Rectal smooth muscle tissue (tissue), 1 donor: ENCODE measurements at regions not wholly inside any gene's neighbourhood (a gene's known extent, or its start where the extent isn't known, plus 50 kb on each side); places are given as distances from the start of the nearest gene placed in this dataset.

Experiments used
- H3K27ac ChIP-seq: one replicate; pipeline ENCODE4 v1.7.0; 2013; ENCODE audit warnings: low read depth, low read length, inconsistent platforms
- H3K27me3 ChIP-seq: one replicate; pipeline ENCODE4 v1.7.0; 2013; ENCODE audit warnings: low read length; ENCODE audit not compliant: control insufficient read depth, insufficient read depth
- H3K36me3 ChIP-seq: one replicate; pipeline ENCODE4 v1.7.0; 2013; ENCODE audit warnings: low read length; ENCODE audit not compliant: control insufficient read depth, insufficient read depth
- H3K4me1 ChIP-seq: one replicate; pipeline ENCODE4 v1.7.0; 2013; ENCODE audit warnings: low read length; ENCODE audit not compliant: control insufficient read depth, insufficient read depth
- H3K4me3 ChIP-seq: one replicate; pipeline ENCODE4 v1.7.0; 2013; ENCODE audit warnings: low read length
- H3K9ac ChIP-seq: one replicate; pipeline ENCODE4 v1.7.0; 2013; ENCODE audit warnings: low read length

DNA sequence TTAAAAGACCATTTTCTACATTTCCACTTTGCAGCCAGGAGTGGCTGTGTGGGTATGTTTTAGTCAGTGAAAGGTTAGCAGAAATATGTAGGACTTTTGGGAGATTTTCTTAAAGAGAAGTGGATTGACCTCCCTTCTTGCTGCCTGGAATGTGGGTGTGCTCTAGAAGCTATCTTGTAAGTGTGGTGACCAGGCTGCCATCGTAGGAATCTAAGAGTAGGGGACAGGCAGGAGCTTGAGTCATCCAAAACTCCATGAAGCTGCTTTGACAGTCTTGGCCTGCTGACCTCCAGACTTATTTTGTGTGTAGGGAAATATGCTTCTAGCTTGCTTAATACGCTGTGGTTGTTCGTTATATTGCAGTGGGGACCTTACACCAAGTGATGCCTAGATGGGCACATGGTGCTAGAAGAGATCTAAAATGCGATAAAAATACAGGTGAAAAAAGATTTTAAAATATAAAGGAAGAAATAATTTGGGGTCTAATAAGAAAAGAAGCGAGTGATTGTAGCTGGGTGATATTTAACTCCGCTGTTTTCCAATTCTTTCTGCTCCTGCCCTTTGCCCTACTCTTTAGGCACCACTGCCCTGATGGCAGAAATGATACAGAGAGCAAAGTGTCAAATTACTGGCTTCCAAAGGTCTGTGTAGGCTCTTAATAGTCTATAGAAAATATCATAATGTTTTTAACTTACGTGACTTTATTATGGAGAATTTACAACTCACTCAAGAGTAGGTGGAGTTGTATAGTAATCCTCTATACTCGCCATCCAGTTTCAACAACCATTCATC is 298.2 kb upstream of the ZNF608 start:
- Histone ChIP-seq H3K9ac (no peak overlapping the region), H3K27me3 (no peaks in the 10 kb centered on the region), H3K27ac (no peak overlapping the region), H3K4me3 (no peak overlapping the region), H3K4me1 (peaks cover 9% of the 10 kb centered on the region), H3K36me3 (no peaks in the 10 kb centered on the region)

- Histone ChIP-seq H3K36me3 (no peaks in the 10 kb centered on the region), H3K4me1 (peaks cover 9% of the 10 kb centered on the region), H3K9ac (no peak overlapping the region), H3K4me3 (no peak overlapping the region), H3K27me3 (no peaks in the 10 kb centered on the region), H3K27ac (no peak overlapping the region)
Measured at GRCh38 chr5:125045646-125046045, 299.2 kb upstream of the ZNF608 start.

- peaks cover 9% of the 10 kb centered on the region for H3K4me1 ChIP-seq
- H3K9ac ChIP-seq = no peak overlapping the region
- no peaks in the 10 kb centered on the region for H3K36me3 ChIP-seq
Measured at GRCh38 chr5:125046838-125047237, 300.4 kb upstream of the ZNF608 start.

DNA sequence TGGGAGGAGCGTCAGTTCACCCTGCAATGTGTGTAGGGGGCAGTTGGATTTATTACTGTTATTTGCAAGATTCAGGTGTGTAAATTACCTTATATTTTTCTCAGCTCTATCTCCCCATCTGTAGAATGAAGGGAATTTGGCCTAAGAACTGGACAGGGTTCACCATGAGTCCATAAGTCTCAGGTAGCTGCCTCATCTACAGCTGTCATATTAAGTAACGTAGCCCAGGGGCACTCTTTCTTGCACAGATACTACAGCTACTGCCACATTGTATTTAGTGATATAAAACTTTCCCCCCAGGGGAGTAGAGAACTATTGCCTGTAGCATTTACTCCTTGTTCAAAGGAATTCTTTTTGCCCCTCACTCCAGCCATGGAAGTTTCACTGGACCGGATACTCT is 301.4 kb upstream of the ZNF608 start:
- Histone ChIP-seq H3K4me3 (no peak overlapping the region), H3K9ac (no peak overlapping the region), H3K27me3 (no peaks in the 10 kb centered on the region)

More at GRCh38 chr5:125046838-125047237, 300.4 kb upstream of the ZNF608 start:
- Histone ChIP-seq H3K4me3 (no peak overlapping the region), H3K27ac (no peak overlapping the region), H3K27me3 (no peaks in the 10 kb centered on the region)

GRCh38 chr5:125049721-125050702 is 303.6 kb upstream of the ZNF608 start:
- H3K36me3 ChIP-seq = no peaks in the 10 kb centered on the region
- no peaks in the 10 kb centered on the region for H3K27me3 ChIP-seq
- H3K4me1 ChIP-seq = no peaks in the 10 kb centered on the region
- no peak overlapping the region for H3K4me3 ChIP-seq
- H3K9ac ChIP-seq = no peak overlapping the region
- H3K27ac ChIP-seq = no peak overlapping the region

More for the DNA sequence above, 301.4 kb upstream of the ZNF608 start:
- Histone ChIP-seq H3K4me1 (peaks cover 9% of the 10 kb centered on the region), H3K27ac (no peak overlapping the region), H3K36me3 (no peaks in the 10 kb centered on the region)

GRCh38 chr5:125050926-125051325 is 304.5 kb upstream of the ZNF608 start:
- Histone ChIP-seq H3K27ac (no peak overlapping the region), H3K36me3 (no peaks in the 10 kb centered on the region), H3K9ac (no peak overlapping the region)

DNA sequence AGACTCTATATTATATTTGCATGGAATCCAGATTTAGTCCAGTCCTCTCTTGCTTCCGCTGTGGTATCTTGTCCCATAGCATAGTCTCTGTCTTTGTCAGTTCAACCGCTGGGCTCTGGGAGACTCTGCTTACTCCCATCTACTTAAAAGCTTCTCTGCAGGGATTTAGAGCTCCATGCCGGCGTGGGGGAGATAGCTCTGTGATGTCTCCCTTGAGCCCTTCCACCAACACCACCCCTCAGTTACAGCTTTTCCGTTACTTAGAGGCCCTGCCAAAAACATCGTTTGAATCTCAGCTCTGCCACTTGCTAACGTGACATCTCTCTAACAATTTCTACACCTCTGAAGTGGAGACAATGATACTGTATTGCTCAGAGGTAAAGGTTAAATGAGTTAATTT is 306.1 kb upstream of the ZNF608 start:
- H3K27me3 ChIP-seq = no peaks in the 10 kb centered on the region
- no peak overlapping the region for H3K4me3 ChIP-seq
- no peaks in the 10 kb centered on the region for H3K4me1 ChIP-seq
- no peak overlapping the region for H3K27ac ChIP-seq
- H3K9ac ChIP-seq = no peak overlapping the region
- no peaks in the 10 kb centered on the region for H3K36me3 ChIP-seq

More at GRCh38 chr5:125050926-125051325, 304.5 kb upstream of the ZNF608 start:
- H3K4me1 ChIP-seq = no peaks in the 10 kb centered on the region
- no peaks in the 10 kb centered on the region for H3K27me3 ChIP-seq
- H3K4me3 ChIP-seq = no peak overlapping the region

DNA sequence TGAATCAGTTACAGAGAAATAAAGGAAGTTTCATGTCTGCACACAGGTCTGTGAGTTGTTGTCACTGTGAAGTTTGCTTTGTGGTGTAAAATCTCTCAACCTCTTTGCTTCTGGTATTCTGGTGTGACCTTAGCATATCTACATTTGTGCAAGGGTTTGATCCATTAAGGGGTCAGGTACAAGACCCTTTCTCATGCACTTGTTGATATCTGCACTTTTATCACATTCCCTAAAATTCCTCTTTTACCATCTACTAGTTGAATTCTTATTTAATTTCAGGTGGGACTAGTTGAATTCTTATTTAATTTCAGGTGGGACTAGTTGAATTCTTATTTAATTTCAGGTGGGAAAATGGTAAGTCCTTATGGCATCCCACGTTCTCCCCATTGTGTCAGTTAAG is 306.7 kb upstream of the ZNF608 start:
- H3K36me3 ChIP-seq = no peaks in the 10 kb centered on the region
- H3K27me3 ChIP-seq = no peaks in the 10 kb centered on the region
- no peak overlapping the region for H3K27ac ChIP-seq
- H3K4me1 ChIP-seq = no peaks in the 10 kb centered on the region
- no peak overlapping the region for H3K9ac ChIP-seq
- no peak overlapping the region for H3K4me3 ChIP-seq

DNA sequence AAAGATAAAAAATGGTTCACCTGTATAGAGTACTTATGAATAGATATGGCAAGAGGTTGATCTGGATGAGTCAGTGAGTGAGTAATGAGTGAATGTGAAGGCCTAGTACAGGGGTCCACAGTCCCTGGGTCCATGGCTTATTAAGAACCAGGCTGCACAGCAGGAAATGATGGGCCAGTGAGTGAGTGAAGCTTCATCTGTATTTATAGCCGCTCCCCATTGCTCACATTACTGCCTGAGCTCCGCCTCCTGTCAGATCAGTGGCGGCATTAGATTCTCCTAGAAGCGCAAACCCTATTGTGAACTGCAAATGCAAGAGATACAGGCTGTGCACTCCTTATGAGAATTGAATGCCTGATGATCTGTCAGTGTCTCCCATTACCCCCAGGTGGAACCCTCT is 307.7 kb upstream of the ZNF608 start:
- no peak overlapping the region for H3K9ac ChIP-seq
- no peaks in the 10 kb centered on the region for H3K27me3 ChIP-seq
- H3K27ac ChIP-seq = no peak overlapping the region
- no peaks in the 10 kb centered on the region for H3K4me1 ChIP-seq
- no peaks in the 10 kb centered on the region for H3K36me3 ChIP-seq
- no peak overlapping the region for H3K4me3 ChIP-seq

- no peak overlapping the region for H3K4me3 ChIP-seq
- no peak overlapping the region for H3K27ac ChIP-seq
- no peaks in the 10 kb centered on the region for H3K27me3 ChIP-seq
- no peak overlapping the region for H3K9ac ChIP-seq
- no peaks in the 10 kb centered on the region for H3K36me3 ChIP-seq
- H3K4me1 ChIP-seq = no peaks in the 10 kb centered on the region
Measured at GRCh38 chr5:125056671-125057485, 310.4 kb upstream of the ZNF608 start.

GRCh38 chr5:125057912-125058826 is 311.7 kb upstream of the ZNF608 start:
- Histone ChIP-seq H3K9ac (no peak overlapping the region), H3K36me3 (no peaks in the 10 kb centered on the region), H3K4me1 (no peaks in the 10 kb centered on the region), H3K4me3 (no peak overlapping the region), H3K27me3 (no peaks in the 10 kb centered on the region), H3K27ac (no peak overlapping the region)
